Epithelial cell of proximal tubule (primary cell): ENCODE measurements at regions not wholly inside any gene's neighbourhood (a gene's known extent, or its start where the extent isn't known, plus 50 kb on each side); places are given as distances from the start of the nearest gene placed in this dataset.

Experiments
- DNase-seq: peaks from one replicate; pipeline ENCODE4 v3.0.0-alpha.2; 2011; ENCODE audit warnings: low read depth
- H3K4me3 ChIP-seq: 2 replicates; pipeline ENCODE4 v1.5.1; 2011; ENCODE audit warnings: low read depth, mild to moderate bottlenecking, low read length
- CTCF ChIP-seq: conservative IDR thresholded peaks from 2 replicates; pipeline ENCODE4 v1.5.1; 2012; ENCODE audit warnings: low read depth, mild to moderate bottlenecking, low read length

- TF ChIP-seq CTCF = no peak
- no peak for DNase-seq
- H3K4me3 ChIP-seq = no peak overlapping the region
Measured at GRCh38 chr14:43939836-43940235, 567.2 kb downstream of the FSCB start.

- no peak for DNase-seq
- no peak overlapping the region for H3K4me3 ChIP-seq
- no peak for TF ChIP-seq CTCF
Measured at GRCh38 chr14:43938588-43939281, 568.3 kb downstream of the FSCB start.

- no peak for DNase-seq
- no peak for TF ChIP-seq CTCF
Measured at GRCh38 chr14:43937001-43937400, 570.1 kb downstream of the FSCB start.

GRCh38 chr14:43934102-43934501, 573.0 kb downstream of the FSCB start:
- no peak for TF ChIP-seq CTCF
- no peak for DNase-seq
- no peak overlapping the region for H3K4me3 ChIP-seq

More at GRCh38 chr14:43937001-43937400, 570.1 kb downstream of the FSCB start:
- H3K4me3 ChIP-seq = no peak overlapping the region

GRCh38 chr14:43914041-43914693, 592.9 kb downstream of the FSCB start:
- DNase-seq = no peak
- H3K4me3 ChIP-seq = no peak overlapping the region
- TF ChIP-seq CTCF = no peak

GRCh38 chr14:43903209-43903608, 603.9 kb downstream of the FSCB start:
- no peak overlapping the region for H3K4me3 ChIP-seq
- DNase-seq = no peak
- TF ChIP-seq CTCF = no peak
